ENCODE measurements at regions not wholly inside any gene's neighbourhood (a gene's known extent, or its start where the extent isn't known, plus 50 kb on each side); places are given as distances from the start of the nearest gene placed in this dataset.

DNA sequence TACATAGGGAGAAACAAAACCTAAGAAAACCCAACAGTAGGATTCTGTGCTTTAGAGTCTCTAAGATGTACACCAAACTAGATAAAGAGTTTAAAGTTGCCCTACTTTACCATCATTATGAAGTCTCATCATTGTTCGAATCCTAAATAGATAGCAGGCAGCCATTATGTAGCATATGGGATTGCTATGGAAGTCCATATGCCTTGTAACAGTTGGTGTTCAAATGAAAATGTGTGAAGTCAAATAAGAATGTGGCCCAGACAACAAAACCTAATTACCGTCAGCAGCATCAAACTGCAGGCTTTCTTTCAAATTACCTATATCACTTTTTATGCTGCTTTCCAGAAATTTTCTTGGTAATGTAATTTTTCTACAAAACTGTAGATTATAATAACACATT, 1380.1 kb downstream of the GRIK2 start:
- no peak for TF ChIP-seq POLR2AphosphoS5 (IDR thresholded peaks at IDR 0.05; ENCODE audit: low read depth, low read length)
- no peak for TF ChIP-seq POLR2A (IDR thresholded peaks at IDR 0.05; ENCODE audit: low read depth, low read length)
- TF ChIP-seq TAF1 (IDR thresholded peaks at IDR 0.05; ENCODE audit: borderline replicate concordance, low read depth, low read length), result no peak

Data from GM12892 (cell line).